NCI-H345 treated with DMSO at 0.1 percent for 48 hours (cell line): ENCODE measurements at regions not wholly inside any gene's neighbourhood (a gene's known extent, or its start where the extent isn't known, plus 50 kb on each side); places are given as distances from the start of the nearest gene placed in this dataset.
"Not testable (repeated sequence)": the region's sequence is repeated elsewhere in the genome, so short reads cannot be mapped to it uniquely, and the experiment has no call there.

ENCODE experiments used
- DNase-seq: peaks from one replicate; lab custom pipeline; 2025; ENCODE audit not compliant: unreplicated experiment; lab: John Stamatoyannopoulos, UW

DNA sequence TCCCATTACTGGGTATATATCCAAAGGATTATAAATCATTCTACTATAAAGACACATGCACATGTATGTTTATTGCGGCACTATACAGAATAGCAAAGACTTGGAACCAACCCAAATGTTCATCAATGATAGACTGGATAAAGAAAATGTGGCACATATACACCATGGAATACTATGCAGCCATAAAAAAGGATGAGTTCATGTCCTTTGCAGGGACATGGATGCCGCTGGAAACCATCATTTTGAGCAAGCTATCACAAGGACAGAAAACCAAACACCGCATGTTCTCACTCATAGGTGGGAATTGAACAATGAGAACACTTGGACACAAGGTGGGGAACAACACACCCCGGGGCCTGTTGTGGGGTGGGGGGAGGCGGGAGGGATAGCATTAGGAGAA is 57.0 kb upstream of the NEUROD1 start:
- not testable (repeated sequence) for DNase-seq

DNA sequence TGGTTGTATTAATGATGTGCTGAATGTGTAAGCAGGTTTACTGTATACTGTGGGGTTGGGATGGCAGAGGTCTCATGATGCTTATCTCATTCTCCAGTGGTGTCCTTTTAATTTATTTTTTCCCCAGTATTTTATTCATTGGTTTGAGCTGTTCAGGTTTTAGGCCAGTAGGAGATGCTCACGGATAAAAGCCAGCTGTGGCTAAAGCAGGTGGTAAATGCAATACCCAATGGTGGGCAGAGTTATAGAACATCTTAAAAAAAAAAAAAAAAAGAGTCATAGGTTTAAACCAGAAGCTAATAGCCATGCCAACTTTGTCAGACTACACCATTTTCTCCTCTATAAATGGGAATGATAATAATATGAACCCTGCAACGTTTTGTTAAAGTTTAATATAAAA is 57.8 kb upstream of the NEUROD1 start:
- no peak for DNase-seq

DNA sequence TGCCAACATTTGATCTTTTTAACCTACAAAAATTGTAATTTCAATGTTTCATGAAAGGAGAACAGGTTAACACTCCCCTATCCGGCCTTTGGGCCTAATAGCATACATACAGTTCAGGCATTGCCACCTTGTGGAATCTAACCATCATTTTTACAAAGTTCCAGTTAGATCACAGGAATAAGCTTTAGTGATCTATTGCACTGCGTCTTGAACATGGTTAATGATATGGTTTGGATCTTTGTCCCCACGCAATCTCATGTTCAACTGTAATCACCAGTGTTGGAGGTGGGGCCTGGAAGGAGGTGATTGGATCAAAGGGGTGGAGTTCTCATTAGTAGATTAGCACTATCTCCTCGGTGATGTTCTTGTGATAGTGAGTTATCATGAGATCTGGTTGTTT is 58.2 kb upstream of the NEUROD1 start:
- no peak for DNase-seq

DNA sequence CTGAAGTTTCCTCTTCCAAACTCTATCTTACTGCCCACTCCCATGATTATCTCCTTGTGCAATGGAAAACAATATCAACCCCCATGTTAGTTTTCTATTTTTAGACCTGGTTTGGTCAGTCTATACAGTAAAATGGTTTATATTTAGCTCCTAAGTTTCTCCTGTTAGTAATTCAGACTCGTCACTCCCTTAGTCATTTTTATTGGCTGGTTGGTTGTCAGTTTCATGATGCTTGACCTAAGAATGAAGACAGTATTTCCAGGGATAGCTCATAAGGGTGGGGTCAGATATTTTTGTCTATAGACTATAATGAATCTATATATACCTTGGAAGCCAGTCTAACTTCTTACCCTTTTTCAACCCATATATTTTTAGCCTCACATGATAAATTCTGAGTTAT is 61.4 kb upstream of the NEUROD1 start:
- no peak for DNase-seq

DNA sequence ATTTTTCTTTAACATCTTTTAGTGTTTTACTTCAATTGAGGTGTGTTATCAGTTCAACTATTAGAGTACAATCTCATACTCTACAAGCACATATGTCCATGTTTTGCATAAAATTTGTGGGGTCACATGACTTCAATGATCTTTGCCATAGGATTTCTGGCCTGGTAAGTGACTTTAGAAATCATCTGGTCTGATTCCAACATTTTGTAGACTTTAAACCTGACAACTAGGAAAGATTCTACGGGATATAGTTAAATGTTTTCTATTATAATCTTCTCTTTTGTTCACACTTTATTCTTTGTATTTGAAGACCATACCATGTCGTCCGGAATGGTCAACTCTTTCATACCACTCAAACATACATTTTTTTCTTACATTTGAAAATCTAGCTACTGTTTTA is 62.0 kb upstream of the NEUROD1 start:
- DNase-seq = no peak

DNA sequence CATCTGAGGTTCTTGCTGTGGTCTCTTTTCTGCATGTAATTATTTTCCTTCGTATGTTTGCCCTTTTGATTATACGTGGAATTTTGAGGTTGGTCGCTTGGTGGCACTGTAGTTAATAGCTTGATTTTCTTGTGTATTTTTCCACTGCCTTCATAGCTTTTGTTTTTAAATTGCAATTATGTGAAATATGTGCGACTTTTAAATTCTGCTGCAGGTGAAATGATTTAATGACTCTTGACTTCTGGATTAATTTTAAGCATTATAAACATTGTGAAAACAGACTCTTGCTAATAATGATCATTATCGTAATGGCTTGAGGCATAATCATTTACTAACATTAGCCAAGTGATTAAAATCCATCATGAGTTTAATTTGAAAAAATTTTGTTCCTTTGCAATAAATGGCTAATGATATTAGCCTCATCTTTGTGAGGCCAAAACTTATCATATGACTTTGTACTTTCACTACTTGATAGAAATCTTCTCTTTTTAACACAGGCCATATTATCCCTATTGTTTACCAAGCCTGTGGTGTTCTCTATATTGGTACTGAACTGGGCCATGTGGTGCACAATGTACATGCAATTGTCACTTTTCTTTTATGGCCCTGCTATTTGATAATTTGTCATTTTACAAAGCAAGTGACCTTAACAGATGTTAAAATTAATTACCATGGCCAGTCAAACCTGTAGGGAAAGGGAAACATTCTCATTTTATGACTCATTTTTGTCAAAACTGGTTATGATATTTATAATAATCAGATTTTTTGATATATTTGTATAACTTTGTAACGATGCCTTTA is 62.8 kb upstream of the NEUROD1 start:
- no peak for DNase-seq

DNA sequence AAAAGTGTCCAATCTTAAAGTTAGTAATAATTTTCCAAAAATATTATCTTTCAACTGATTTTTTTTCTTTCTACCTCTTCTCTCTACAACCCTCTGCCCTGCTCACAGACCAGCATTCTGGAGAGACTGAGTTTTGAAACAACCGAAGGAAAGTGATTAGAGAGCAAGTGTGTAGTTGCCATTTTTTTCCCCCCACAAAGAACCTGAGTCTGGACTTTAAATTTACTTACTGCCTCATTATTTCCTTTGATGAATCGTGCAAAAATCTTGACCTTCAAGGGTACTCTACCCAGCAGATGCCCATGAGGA is 63.4 kb upstream of the NEUROD1 start:
- no peak for DNase-seq

DNA sequence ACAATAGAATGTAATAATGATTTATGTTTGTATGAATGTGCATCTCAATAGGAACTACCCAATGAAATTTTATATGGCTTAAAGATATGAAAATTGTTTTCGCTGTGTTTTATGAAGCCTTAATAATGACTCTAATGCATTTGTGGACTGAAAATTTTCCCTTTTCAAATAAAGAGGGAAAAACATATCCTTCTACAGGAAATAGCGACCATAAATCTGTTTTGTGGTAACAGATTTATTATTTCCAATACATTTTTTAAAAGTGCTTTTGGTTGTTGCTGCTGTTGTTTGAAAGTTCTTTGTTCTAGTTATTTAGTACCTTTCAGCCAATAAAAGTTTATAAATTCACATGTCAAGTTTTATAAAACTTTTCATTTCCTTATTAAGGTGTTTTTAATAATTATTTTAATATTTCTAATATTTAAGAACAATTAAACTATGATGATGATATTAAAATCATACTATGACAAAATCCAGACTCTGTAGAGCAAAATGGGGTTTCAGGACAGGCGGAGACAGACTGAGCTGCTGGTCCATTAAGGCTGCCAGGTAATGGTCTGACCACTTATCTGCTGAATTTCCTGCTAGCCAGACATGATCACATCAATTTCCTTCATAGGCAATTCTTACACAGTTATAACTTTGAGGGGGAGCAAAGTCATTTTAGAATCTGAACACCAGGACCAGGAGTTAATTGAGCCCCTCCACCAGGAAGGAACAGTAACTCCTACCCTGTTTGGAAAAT is 65.7 kb upstream of the NEUROD1 start:
- DNase-seq = no peak

DNA sequence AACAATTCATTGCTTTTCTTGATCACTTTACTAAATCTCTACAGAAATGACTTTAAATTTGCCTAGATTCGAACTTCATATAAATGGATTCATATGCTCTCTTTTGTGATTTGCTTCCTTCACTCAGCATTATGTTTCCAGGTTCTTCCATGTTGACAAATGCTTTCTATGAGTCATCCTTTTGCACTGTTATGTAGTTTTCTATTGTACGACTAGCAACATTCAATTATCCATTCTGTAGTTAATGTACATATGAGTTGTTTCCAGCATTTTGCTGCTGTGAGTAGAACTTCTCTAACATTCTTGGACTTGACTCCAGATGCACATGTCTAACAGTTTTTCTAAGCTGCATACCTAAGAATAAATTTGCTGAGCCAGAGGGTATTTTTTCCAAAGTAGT is 66.5 kb upstream of the NEUROD1 start:
- DNase-seq = no peak

DNA sequence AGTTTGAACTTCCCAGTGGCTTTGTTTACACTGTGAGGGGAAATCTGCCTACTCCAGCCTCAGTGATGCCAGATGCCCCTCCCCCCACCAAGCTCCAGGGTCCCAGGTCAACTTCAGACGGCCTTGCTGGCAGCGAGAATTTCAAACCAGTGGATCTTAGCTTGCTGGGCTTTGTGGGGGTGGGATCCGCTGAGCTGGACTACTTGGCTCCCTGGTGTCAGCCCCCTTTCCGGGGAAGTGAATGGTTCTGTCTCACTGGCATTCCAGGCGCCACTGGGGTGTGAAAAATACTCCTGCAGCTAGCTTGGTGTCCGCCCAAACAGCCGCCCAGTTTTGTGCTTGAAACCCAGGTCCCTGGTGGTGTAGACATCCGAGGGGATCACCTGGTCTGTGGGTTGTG is 70.0 kb upstream of the NEUROD1 start:
- no peak for DNase-seq

DNA sequence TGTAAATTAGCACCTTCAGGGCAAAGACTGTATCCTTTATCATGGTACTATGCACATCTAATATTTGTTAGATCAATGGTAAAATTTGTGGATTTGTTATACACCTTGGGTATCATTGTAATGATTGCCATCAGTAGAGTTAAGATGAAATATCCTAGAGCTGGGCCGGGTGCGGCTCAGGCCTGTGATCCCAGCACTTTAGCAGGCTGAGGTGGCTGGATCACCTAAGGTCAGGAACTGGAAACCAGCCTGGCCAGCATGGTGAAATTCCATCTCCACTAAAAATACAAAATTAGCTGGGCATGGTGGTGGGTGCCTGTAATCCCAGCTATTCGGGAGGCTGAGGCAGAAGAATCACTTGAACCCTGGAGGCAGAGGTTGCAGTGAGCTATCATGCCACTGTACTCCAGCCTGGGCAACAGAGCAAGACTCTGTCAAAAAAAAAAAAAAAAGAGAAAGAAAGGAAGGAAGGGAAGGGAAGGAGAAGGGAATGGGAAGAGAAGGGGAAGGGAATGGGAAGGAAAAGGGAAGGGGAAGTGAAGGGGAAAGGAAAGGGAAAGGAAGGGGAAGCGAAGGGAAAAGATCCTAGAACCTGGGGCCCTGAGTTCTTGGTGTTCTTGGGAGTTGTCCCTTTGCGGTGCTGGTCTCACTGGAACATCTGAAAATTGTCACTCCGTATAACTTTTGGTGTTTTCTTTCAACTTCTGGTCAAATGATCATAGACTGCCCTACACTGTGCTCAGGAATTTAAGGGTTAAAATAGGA is 71.1 kb upstream of the NEUROD1 start:
- DNase-seq = no peak

DNA sequence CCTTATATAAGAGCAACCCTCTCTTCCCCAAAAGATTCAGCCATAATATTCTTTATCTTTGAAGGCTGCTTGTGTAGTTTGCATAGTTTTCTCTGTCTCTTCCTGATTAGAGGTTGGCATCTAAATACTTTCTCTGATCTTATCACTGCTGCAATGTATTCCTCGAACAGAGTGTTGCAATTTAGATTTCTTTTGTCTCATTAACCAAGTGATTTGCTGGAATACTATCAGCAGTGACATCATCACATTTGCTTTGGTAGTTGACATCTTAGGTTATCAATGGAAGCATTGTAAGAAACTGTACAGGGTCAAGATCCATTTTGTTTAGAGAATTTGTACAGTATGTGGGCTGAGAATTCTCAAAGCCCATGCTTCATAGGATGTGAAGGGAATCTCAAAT is 72.0 kb upstream of the NEUROD1 start:
- no peak for DNase-seq

DNA sequence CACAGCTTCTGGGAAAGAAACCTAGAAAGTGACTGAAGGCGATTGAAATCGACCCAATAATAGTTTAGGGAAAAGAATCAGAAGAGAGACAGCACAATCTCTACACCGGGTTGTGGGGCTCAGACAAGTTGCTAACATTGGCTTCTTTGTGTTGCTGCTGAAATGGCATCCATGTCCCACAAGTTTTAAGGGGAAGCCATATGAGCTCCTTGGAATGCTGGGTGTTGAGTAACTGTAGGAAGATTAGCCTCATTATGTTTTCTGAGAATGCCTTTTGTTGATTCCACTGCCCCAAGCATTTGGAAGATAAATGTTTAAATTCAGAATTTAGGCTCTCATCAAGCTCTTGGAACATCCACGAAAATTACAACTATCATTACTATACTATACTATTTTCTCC is 73.4 kb upstream of the NEUROD1 start:
- DNase-seq = no peak

DNA sequence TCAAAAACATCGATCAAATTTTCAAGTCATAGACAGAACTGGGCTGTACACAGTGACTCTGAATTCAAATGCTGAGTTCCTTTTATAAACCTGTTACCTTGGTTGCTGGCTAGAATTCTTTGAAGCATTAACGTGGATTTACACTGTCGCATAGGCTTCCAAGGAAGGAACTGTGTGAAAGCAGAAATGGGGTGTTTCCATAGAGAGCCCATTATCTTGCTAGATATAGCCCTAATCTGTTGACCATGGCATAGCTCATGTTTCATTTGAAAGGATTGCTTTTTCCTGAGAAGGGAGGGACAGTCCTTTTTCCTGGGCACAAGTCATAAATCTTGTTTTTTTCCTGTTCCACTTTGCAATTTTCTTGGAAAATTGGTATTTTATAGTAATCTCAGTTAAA is 73.8 kb upstream of the NEUROD1 start:
- DNase-seq = no peak

DNA sequence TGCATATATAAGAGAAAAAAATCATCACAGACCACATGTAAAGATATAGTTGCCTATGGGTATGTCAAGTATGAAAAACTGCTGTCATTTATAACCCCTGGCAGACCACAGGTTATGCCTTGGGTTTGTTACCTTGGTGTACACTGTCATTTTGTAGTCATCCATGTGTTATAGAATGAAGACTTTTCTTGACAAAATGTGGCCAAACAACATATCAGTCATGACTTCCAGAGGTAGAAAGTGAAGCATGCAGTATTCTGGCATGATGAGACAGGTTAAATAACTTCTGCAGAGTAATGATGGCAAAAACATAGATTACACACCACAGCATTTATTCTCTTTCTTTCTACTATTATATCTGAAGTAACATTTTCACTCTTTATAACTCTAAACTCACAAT is 74.9 kb upstream of the NEUROD1 start:
- DNase-seq = no peak

DNA sequence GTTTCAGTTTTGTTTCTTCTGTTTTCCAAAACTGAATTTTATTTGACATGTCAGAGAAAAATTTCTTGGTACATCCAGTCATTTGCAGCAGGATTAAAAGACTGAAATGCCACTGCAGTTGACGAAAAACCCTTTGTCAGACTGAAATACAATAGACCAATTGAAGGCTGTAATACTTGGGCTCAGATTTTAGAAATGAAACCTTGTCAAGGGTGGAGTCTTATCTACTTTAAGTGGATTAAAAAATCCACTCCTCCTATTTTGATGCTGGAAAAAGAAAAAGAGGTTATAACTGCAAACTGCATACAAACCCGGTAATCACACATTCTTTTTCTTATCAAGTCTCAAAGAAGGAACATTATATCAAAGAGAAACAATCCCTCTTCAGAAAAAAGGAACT is 80.2 kb upstream of the NEUROD1 start:
- no peak for DNase-seq

DNA sequence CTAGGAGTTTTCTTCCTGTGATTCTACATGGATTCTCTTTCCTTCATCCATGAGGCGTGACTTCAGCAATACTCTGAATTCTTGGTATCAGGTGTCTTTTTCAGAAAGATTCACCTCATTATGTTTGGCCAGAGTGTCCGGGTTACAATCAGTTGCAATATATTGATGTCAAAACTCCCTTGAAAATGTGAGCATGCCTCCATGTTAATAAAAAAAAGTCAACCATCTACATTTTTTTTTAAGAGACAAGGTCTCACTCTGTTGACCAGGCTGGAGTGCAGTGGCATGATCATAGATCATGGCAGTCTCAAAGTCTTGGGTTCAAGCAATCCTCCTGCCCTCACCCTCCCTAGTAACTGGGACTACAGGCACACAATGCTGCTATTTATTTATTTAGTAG is 80.9 kb upstream of the NEUROD1 start:
- DNase-seq = no peak

DNA sequence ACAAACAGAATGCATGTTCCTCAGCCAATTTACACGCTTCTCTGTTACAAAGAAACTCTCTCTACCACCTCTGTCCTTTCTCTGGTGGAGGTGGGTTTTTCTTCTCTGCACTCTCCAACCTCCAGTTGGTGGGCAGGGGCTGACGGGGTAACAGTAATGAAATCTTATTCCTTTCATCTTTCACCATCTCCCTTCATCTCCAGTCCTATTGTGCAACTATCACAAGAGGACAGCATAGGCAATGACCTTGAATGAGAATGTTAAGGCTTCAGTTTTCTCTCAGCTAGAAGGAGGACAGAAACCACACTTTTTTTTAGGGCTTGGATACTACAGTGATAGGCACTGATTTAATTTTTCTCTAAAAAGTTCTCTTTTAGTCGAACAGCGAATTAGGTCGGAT is 81.7 kb upstream of the NEUROD1 start:
- no peak for DNase-seq

DNA sequence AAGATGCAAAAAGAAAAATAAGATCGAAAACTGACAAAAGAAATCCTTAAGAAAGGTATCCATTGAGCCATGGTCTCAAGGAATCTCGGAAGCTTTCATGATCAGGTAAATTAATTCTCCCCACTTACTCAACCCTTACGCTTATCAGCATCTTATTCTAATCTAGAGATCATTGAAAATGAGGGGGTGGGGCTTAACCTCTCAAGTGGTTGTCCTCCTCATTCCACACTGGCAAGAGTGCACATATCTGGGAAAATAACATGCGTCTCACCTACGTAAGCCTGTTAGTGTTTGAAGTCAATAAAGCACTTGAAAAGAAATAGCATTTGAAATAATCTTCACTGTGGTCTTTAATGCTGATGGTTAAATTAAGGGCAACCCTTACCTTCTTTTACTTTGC is 82.5 kb upstream of the NEUROD1 start:
- DNase-seq = no peak

DNA sequence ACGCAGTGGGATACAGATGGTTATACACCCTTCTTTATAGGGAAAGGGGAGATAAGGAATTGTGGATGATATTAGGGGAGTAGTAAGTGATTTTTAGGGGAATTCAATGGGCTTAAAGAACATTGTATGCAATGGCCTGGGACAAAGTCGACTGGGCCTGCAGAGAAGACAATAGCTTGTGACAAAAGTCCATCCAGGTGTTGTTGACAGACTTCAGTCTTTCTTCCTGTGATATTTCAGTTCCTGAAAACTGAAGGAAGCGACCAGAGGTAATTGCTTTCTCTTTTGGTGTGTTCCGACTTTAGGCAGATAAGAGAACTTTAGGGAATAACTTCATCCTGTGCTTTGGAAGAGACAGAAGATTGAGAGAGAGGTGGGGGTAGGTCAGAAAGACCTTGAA is 83.1 kb upstream of the NEUROD1 start:
- no peak for DNase-seq

DNA sequence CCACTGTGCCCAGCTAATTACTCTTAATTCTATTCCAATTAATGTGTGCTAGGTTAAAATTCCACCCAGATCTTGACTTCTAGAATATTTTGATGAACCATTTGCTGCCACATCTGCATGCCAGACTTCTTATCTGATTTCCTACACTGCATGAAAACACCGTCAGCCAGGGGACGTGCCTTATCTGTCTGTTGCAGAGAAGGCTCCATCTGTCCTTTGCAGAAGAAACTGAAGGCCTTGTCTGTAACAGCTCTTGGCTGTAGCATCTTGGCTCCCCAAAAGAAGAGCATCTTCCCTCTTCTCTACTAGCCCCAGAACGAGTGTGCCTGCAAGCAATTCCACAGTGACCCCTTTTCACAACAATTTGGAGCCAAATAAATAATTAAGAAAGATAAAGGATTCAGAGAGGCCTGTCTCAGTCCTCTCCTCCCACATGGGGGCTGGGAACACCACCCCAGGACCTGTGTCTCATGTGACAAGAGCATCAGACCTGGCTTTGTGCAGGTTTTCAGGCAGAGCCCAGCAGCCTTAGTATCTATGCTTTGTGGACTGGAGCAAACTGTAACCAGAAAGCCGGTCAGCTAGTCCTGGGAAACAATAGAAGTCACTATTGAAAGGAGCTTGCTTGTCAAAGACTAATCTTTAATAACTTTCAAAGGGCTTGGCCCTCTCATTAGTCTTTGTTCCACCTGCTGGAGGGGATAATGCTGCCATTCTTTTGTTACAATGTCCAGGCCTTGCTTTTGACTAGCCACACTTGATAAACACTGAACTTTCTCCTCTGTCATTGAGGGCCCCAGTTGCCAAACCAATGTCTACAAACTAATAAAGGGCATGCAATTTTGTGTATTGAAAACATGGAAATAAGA is 84.0 kb upstream of the NEUROD1 start:
- no peak for DNase-seq
